ENCODE measurements at regions not wholly inside any gene's neighbourhood (a gene's known extent, or its start where the extent isn't known, plus 50 kb on each side); places are given as distances from the start of the nearest gene placed in this dataset.
"Not testable (repeated sequence)": the region's sequence is repeated elsewhere in the genome, so short reads cannot be mapped to it uniquely, and the experiment has no call there.

DNA sequence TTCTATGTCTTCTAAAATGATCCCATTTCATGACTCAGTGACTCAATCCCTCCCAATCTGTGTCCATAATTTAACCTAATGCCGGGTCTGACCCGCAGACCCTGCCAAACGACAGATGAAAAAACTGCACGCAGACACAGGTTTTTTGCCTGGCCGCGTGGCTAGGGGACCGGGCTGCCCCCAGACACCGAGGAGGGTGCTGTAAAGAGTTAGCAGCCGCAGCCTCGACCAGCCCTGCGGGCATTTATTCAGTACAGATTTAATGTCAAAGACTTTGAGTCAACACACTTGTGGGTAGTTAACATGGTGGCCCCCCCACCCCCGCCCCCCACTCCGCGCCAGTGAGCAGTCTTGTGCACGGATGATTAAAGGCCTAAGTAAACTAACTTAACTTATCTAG lies 1324.7 kb downstream of the GATA3 start:
- no peak for TF ChIP-seq POLR2A (IDR thresholded peaks at IDR 0.05)
- no peak for TF ChIP-seq POLR2AphosphoS5 (IDR thresholded peaks at IDR 0.05)
- no peak for DNase-seq
- H3K36me3 ChIP-seq = no peaks in the 10 kb centered on the region
- no peaks in the 10 kb centered on the region for H3K27me3 ChIP-seq
- WGBS, 2 donors = 95% methylated on average over 15 of the region's 15 CpGs
- no peaks in the 10 kb centered on the region for H3K4me1 ChIP-seq
- no peak overlapping the region for H3K4me3 ChIP-seq
- no peak overlapping the region for H3K27ac ChIP-seq
- intact Hi-C loops (cut with DNase I) = no loop called here
- no peaks in the 10 kb centered on the region for H3K9me3 ChIP-seq

DNA sequence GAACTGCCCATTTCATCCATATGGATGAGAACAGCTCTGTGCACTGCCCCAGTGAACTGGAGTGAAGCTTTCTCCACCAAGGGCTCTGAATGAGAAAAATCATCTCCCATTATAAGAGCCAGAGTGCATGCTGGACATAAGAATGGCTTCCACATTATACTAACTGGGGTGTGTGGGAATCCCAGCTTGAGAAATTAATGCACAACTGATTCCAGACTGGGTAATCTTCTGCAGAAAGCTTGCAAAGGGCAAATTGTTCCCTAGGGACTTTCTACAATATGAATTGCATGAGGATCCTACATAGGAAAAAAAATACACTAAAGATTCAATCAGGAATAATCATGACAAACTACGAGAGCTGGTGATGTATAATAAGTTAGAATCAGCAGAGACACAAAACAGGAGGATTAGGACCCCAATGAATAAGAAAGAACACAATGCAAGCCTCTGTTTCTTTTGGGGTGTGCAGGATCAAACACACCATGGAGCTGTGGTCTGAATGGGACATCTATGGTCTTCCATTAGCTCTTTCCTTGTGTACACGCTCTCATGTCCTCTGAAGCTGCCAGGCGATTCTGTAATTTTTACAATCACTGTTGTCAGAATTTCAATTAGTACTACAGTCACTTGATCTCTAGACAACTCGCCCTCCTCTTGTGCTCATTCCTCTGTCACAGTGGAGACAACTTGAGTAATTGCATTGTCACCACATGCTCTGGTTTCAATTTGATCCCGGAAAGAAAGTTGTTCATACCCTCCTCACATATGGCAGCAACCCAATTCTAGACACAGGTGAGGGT lies 1327.4 kb downstream of the GATA3 start:
- intact Hi-C loops (cut with DNase I) = no loop called here
- Histone ChIP-seq H3K27ac (no peak overlapping the region), H3K9me3 (no peaks in the 10 kb centered on the region), H3K4me3 (no peak overlapping the region), H3K4me1 (no peaks in the 10 kb centered on the region), H3K36me3 (no peaks in the 10 kb centered on the region), H3K27me3 (no peaks in the 10 kb centered on the region)
- WGBS, 2 donors = 73 to 83% methylated on average over 5 of the region's 5 CpGs
- TF ChIP-seq POLR2AphosphoS5 (IDR thresholded peaks at IDR 0.05) = no peak
- TF ChIP-seq EP300 (IDR thresholded peaks at IDR 0.05) = no peak
- TF ChIP-seq, protein P1, sequence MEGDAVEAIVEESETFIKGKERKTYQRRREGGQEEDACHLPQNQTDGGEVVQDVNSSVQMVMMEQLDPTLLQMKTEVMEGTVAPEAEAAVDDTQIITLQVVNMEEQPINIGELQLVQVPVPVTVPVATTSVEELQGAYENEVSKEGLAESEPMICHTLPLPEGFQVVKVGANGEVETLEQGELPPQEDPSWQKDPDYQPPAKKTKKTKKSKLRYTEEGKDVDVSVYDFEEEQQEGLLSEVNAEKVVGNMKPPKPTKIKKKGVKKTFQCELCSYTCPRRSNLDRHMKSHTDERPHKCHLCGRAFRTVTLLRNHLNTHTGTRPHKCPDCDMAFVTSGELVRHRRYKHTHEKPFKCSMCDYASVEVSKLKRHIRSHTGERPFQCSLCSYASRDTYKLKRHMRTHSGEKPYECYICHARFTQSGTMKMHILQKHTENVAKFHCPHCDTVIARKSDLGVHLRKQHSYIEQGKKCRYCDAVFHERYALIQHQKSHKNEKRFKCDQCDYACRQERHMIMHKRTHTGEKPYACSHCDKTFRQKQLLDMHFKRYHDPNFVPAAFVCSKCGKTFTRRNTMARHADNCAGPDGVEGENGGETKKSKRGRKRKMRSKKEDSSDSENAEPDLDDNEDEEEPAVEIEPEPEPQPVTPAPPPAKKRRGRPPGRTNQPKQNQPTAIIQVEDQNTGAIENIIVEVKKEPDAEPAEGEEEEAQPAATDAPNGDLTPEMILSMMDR (IDR thresholded peaks at IDR 0.05) = no peak
- DNase-seq = no peak

DNA sequence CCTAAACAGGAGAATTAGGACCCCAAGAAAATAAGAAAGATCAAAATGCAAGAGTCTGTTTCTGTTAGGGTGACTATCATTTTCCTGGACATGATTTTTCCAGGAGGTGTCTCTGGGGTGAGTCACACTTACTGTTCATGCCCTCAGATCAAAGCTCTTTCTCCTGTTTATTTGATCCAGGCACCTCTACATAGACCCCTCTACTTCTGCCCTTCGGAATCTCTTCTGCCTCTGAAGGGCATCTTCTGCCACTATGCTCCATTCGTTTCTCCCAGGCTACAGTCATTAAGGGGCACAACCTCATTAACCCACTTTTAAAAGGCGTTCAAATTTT lies 1328.0 kb downstream of the GATA3 start:
- H3K4me1 ChIP-seq = no peaks in the 10 kb centered on the region
- no peak for DNase-seq
- intact Hi-C loops (cut with DNase I) = no loop called here
- WGBS, 2 donors = 68 to 77% methylated on average over 3 of the region's 3 CpGs
- no peaks in the 10 kb centered on the region for H3K36me3 ChIP-seq
- no peak overlapping the region for H3K4me3 ChIP-seq
- H3K9me3 ChIP-seq = no peaks in the 10 kb centered on the region
- H3K27me3 ChIP-seq = no peaks in the 10 kb centered on the region
- H3K27ac ChIP-seq = no peak overlapping the region
- TF ChIP-seq POLR2A (IDR thresholded peaks at IDR 0.05) (no peak), POLR2AphosphoS5 (IDR thresholded peaks at IDR 0.05) (no peak), EP300 (IDR thresholded peaks at IDR 0.05) (no peak)
- TF ChIP-seq, protein P1 (IDR thresholded peaks at IDR 0.05) = no peak

DNA sequence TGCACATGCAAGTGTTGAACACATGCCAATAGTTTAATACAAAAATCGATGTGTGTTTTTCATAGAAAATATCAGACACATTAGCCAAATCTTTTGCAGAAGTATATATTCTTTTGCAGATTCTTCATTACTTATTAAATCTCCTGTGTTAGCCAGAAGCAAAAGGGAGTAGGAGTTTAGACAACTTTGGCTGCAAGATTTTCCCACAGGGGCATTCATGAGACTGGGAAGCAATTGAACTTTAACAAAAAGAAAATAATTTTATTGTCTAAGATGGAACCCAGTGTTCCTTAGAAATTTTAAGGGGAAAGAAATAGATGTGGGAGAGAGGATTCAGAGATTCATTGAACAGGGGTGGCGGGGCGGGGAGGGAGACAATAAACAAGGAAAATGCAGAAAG lies 1336.0 kb downstream of the GATA3 start:
- 90 to 92% methylated on average over 3 of the region's 3 CpGs for WGBS, 2 donors
- Histone ChIP-seq H3K27me3 (no peaks in the 10 kb centered on the region), H3K27ac (no peak overlapping the region), H3K9me3 (no peaks in the 10 kb centered on the region), H3K36me3 (no peaks in the 10 kb centered on the region), H3K4me1 (no peaks in the 10 kb centered on the region), H3K4me3 (no peak overlapping the region)
- TF ChIP-seq POLR2AphosphoS5 (IDR thresholded peaks at IDR 0.05) = no peak
- no peak for TF ChIP-seq POLR2A (IDR thresholded peaks at IDR 0.05)
- TF ChIP-seq, protein P1 (IDR thresholded peaks at IDR 0.05) = no peak
- TF ChIP-seq EP300 (IDR thresholded peaks at IDR 0.05) = no peak
- DNase-seq = no peak
- intact Hi-C loops (cut with DNase I) = no loop called here

DNA sequence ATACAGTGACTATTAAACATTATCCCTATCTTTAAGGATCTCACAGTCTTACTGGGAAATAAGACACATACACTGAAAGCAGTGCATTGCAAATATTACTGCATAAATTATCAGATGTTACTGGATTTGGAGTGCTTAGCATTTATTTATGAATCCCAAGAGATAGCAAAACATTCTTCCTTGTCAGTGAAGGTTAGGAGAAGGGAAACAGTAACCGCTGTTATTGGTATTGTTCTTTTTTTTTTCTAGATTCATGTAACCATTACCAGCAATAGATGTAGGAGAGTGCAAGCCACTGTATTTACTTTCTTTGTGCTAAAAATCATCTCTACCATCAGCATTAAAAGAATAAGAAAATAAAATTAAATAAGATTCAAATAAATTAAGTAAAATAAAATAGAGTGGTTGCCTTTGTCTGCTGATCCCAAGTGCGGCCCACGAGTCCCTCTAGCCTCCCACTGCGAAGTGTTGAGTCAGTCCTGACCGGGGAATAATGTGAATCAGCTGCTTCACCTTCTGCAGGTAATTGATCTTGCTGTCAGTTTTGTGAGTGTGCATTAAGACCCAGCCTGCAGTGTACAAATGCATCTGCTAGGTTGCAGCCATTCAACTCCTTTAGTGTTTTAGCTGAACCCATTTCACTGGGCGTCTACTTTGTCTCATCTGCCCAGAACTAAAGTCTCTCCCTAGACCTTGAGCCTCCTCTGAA lies 1344.9 kb downstream of the GATA3 start:
- intact Hi-C loops (cut with DNase I) = no loop called here
- no peak for DNase-seq
- Histone ChIP-seq H3K4me3 (no peak overlapping the region), H3K9me3 (no peaks in the 10 kb centered on the region), H3K4me1 (no peaks in the 10 kb centered on the region), H3K27ac (no peak overlapping the region), H3K27me3 (no peaks in the 10 kb centered on the region), H3K36me3 (no peaks in the 10 kb centered on the region)
- WGBS, 2 donors = 83 to 88% methylated on average over 6 of the region's 6 CpGs
- TF ChIP-seq EP300 (IDR thresholded peaks at IDR 0.05) = no peak
- no peak for TF ChIP-seq POLR2AphosphoS5 (IDR thresholded peaks at IDR 0.05)
- TF ChIP-seq, protein P1 (IDR thresholded peaks at IDR 0.05) = no peak
- no peak for TF ChIP-seq POLR2A (IDR thresholded peaks at IDR 0.05)

DNA sequence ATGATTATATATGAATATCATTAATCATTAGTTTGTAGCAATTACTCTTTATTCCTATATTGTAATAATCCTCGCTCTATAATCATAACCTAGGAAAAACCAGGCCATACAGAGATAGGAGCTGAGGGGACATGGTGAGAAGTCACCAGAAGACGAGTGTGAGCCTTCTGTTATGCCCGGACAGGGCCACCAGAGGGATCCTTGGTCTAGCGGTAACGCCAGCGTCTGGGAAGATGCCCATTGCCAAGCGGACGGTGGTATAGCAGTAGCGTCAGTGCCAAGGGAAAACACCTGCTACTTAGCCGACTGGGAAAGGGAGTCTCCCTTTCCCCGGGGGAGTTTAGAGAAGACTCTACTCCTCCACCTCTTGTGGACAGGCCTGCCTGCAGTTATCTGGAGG lies 1347.6 kb downstream of the GATA3 start:
- 84 to 88% methylated on average over 11 of the region's 11 CpGs for WGBS, 2 donors
- H3K4me3 ChIP-seq; H3K4me1 ChIP-seq; H3K36me3 ChIP-seq; H3K9me3 ChIP-seq; DNase-seq; intact Hi-C loops (cut with DNase I); H3K27ac ChIP-seq; H3K27me3 ChIP-seq: not testable (repeated sequence)

DNA sequence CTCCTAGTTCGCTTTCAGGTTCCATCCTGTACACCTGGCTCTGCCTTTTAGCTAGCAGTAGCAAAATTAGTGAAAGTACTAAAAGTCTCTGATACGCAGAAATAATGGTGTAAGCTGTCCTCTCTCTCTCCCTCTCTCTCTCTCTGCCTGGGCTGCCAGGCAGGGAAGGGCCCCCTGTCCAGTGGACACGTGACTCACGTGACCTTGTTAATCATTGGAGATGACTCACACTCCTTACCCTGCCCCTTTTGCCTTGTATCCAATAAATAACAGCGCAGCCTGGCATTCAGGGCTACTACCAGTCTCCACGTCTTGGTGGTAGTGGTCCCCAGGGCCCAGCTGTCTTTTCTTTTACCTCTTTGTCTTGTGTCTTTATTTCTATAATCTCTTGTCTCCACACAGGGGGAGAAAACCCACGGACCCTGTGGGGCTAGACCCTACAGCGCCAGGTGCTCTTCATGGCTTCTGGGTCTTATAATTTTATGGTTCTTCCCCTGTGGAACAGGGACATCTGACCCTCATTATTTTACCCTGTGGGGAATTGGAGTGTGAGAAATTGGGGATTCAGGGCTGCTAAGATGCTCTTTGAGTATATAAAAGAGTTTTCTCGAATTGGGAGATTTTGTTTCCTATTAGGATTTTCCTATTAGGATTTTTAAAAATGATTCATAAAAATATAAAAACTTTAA lies 1348.2 kb downstream of the GATA3 start:
- H3K9me3 ChIP-seq; H3K36me3 ChIP-seq; DNase-seq; H3K4me3 ChIP-seq; H3K27ac ChIP-seq; intact Hi-C loops (cut with DNase I); H3K27me3 ChIP-seq; H3K4me1 ChIP-seq: not testable (repeated sequence)
- 62 to 78% methylated on average over 9 of the region's 9 CpGs for WGBS, 2 donors

DNA sequence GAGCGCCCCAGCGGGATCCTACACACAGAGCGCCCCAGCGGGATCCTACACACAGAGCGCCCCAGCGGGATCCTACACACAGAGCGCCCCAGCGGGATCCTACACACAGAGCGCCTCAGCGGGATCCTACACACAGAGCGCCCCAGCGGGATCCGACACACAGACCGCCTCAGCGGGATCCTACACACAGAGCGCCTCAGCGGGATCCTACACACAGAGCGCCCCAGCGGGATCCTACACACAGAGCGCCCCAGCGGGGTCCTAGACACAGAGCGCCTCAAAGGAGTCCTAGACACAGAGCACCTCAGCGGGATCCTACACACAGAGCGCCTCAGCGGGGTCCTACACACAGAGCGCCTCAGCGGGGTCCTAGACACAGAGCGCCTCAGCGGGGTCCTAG lies 1352.7 kb downstream of the GATA3 start:
- intact Hi-C loops (cut with DNase I) = not testable (repeated sequence)

More for the DNA sequence above, 1352.7 kb downstream of the GATA3 start:
- not testable (repeated sequence) for H3K4me3 ChIP-seq, H3K4me1 ChIP-seq, DNase-seq, H3K36me3 ChIP-seq, H3K9me3 ChIP-seq, H3K27ac ChIP-seq, H3K27me3 ChIP-seq
- WGBS, 2 donors = 97% methylated on average over 29 of the region's 29 CpGs
